Sciatic nerve (tissue), 2 donors: ENCODE measurements at regions not wholly inside any gene's neighbourhood (a gene's known extent, or its start where the extent isn't known, plus 50 kb on each side); places are given as distances from the start of the nearest gene placed in this dataset.

Experiments
- ATAC-seq: fragments of 200-7000 bp; cut with Tn5 transposase; one replicate; pipeline ENCODE4 v1.9.1; 2020; ENCODE audit warnings: mild to moderate bottlenecking, moderate library complexity
- DNase-seq: peaks from one replicate; pipeline ENCODE4 v3.0.0-alpha.2; 2020; ENCODE audit warnings: low spot score
- intact Hi-C: fragments of 100-400 bp; cut with DNase I; formaldehyde crosslinking; loops from one replicate; pipeline ENCODE4 v1.14.2; 2022
- donor health status: DM: no; HTN: no; CAD: no.
- donor health status: DM: no; HTN: no; CAD: no.

- no peak for ATAC-seq
These were observed 63.0 kb downstream of the INSIG1 start for GRCh38 chr7:155360495-155361345.

GRCh38 chr7:155361346-155361680, 63.6 kb downstream of the INSIG1 start:
- ATAC-seq (no peak), DNase-seq (no peak)
- intact Hi-C loops: loop anchor here (10.0 kb wide), 1 partner anchor 447 kb away; no protein-coding TSS in a partner anchor

More at GRCh38 chr7:155360495-155361345, 63.0 kb downstream of the INSIG1 start:
- intact Hi-C loops: loop anchor here (10.0 kb wide), 1 partner anchor 446 kb away; no protein-coding TSS in a partner anchor
- DNase-seq: peak; percentile 21

GRCh38 chr7:155361947-155362346, 64.3 kb downstream of the INSIG1 start:
- intact Hi-C loops: loop anchor here (10.0 kb wide), 1 partner anchor 447 kb away; no protein-coding TSS in a partner anchor
- DNase-seq (no peak), ATAC-seq (no peak)

- no peak for ATAC-seq
- intact Hi-C loops: loop anchor here (10.0 kb wide), 1 partner anchor 448 kb away; no protein-coding TSS in a partner anchor
- DNase-seq: no peak
These were observed 64.9 kb downstream of the INSIG1 start for GRCh38 chr7:155362380-155363145.

- ATAC-seq (no peak), DNase-seq (no peak)
- intact Hi-C loops: loop anchor here (10.0 kb wide), 1 partner anchor 448 kb away; no protein-coding TSS in a partner anchor
These were observed 65.5 kb downstream of the INSIG1 start for GRCh38 chr7:155363146-155363539.

GRCh38 chr7:155363852-155364600, 66.3 kb downstream of the INSIG1 start:
- intact Hi-C loops: loop anchor here (10.0 kb wide), 1 partner anchor 449 kb away; no protein-coding TSS in a partner anchor
- no peak for DNase-seq

GRCh38 chr7:155365146-155365874, 67.6 kb downstream of the INSIG1 start:
- ATAC-seq (no peak), DNase-seq (peak; percentile 30)
- intact Hi-C loops: loop anchor here (10.0 kb wide), 1 partner anchor 451 kb away; no protein-coding TSS in a partner anchor

More at GRCh38 chr7:155363852-155364600, 66.3 kb downstream of the INSIG1 start:
- ATAC-seq: no peak

GRCh38 chr7:155368894-155369600, 71.4 kb downstream of the INSIG1 start:
- DNase-seq (no peak), ATAC-seq (no peak)
- intact Hi-C loops: loop anchor here (10.0 kb wide), 1 partner anchor 454 kb away; no protein-coding TSS in a partner anchor

- DNase-seq (no peak), ATAC-seq (no peak)
- intact Hi-C loops: loop anchor here (10.0 kb wide), 1 partner anchor 455 kb away; no protein-coding TSS in a partner anchor
These were observed 72.1 kb downstream of the INSIG1 start for GRCh38 chr7:155369766-155370165.

- no peak for DNase-seq
- intact Hi-C loops: no loop called here
- no peak for ATAC-seq
These were observed 73.7 kb downstream of the INSIG1 start for GRCh38 chr7:155371331-155371883.

GRCh38 chr7:155371884-155372781, 74.5 kb downstream of the INSIG1 start:
- no peak for DNase-seq
- intact Hi-C loops: no loop called here
- ATAC-seq: no peak

GRCh38 chr7:155372782-155373358, 75.2 kb downstream of the INSIG1 start:
- no peak for ATAC-seq
- intact Hi-C loops: no loop called here
- DNase-seq: no peak

GRCh38 chr7:155373359-155374273, 75.9 kb downstream of the INSIG1 start:
- ATAC-seq (no peak), DNase-seq (no peak)
- intact Hi-C loops: no loop called here

GRCh38 chr7:155374276-155375252, 76.9 kb downstream of the INSIG1 start:
- intact Hi-C loops: no loop called here
- no peak for DNase-seq
- no peak for ATAC-seq
